Caco-2 (cell line): ENCODE measurements at regions not wholly inside any gene's neighbourhood (a gene's known extent, or its start where the extent isn't known, plus 50 kb on each side); places are given as distances from the start of the nearest gene placed in this dataset.

Source experiments
- BruUV-seq: library from RNA; stranded (reverse); fragments of 400-500 nt; replicated peaks from 2 replicates; lab custom pipeline; 2021; lab: Mats Ljungman, UMichigan
- CTCF ChIA-PET: fragments of 300-600 bp; sonication (Branson Sonifier 250); formaldehyde crosslinking; loops from one replicate; lab custom pipeline; 2022; ENCODE audit warnings: antibody characterized with exemption; lab: Charles Lee
- POLR2A ChIA-PET: fragments of 300-600 bp; sonication (Branson Sonifier 250); formaldehyde crosslinking; loops from one replicate; lab custom pipeline; 2022; ENCODE audit warnings: antibody characterized with exemption; lab: Charles Lee
- DNase-seq, 2 experiments: peaks; one replicate each; pipeline versions ENCODE4 v3.0.0 to v3.0.0-alpha.2; 2020 to 2022
- H3K27me3 ChIP-seq: replicated peaks from 2 replicates; pipeline ENCODE4 v1.6.0; 2011; ENCODE audit warnings: low read length; ENCODE audit not compliant: control insufficient read depth, insufficient read depth
- H3K36me3 ChIP-seq: 2 replicates; pipeline ENCODE4 v1.5.1; 2011; ENCODE audit warnings: low read length; ENCODE audit not compliant: control insufficient read depth, insufficient read depth
- H3K4me1 ChIP-seq: fragments of 250-450 bp; sonication (Bioruptor Pico); 2 replicates; pipeline ENCODE4 v1.5.1; 2020; ENCODE audit warnings: mild to moderate bottlenecking
- H3K4me3 ChIP-seq: 2 replicates; pipeline ENCODE4 v1.5.1; 2011; ENCODE audit warnings: low read depth, mild to moderate bottlenecking, control low read depth, low read length
- H3K9me3 ChIP-seq: fragments of 250-450 bp; sonication (Bioruptor Pico); 2 replicates; pipeline ENCODE4 v1.5.1; 2020; ENCODE audit warnings: mild to moderate bottlenecking, moderate library complexity
- H3K27ac Mint-ChIP-seq: one replicate; pipeline ENCODE4 v1.8.0; 2022; ENCODE audit warnings: mixed read lengths; ENCODE audit not compliant: unreplicated experiment
- H3K27me3 Mint-ChIP-seq: one replicate; pipeline ENCODE4 v1.8.0; 2022; ENCODE audit warnings: mixed read lengths; ENCODE audit not compliant: insufficient read depth, unreplicated experiment
- H3K36me3 Mint-ChIP-seq: one replicate; pipeline ENCODE4 v1.8.0; 2022; ENCODE audit warnings: mild to moderate bottlenecking, mixed read lengths; ENCODE audit not compliant: insufficient read depth, unreplicated experiment
- H3K4me1 Mint-ChIP-seq: one replicate; pipeline ENCODE4 v1.8.0; 2022; ENCODE audit warnings: low read depth, mixed read lengths; ENCODE audit not compliant: unreplicated experiment
- H3K4me3 Mint-ChIP-seq: one replicate; pipeline ENCODE4 v1.8.0; 2022; ENCODE audit warnings: mild to moderate bottlenecking, moderate library complexity, mixed read lengths; ENCODE audit not compliant: unreplicated experiment
- H3K9me3 Mint-ChIP-seq: one replicate; pipeline ENCODE4 v1.8.0; 2022; ENCODE audit warnings: mixed read lengths; ENCODE audit not compliant: unreplicated experiment
- CTCF ChIP-seq, 2 experiments: fragments of 200-600 bp in 1 of 2; IDR thresholded peaks; 1 replicate in 1 of 2; 2 replicates in 1 of 2; pipeline versions ENCODE4 v1.5.1 to v1.8.0; 2011 to 2022; ENCODE audit warnings: antibody characterized with exemption in 1 of 2, control low read depth in 1 of 2, inconsistent platforms in 1 of 2, low read depth in 1 of 2, low read length in 1 of 2, mild to moderate bottlenecking in 1 of 2, moderate library complexity in 1 of 2; ENCODE audit not compliant: insufficient read depth in 1 of 2, severe bottlenecking in 1 of 2, unreplicated experiment in 1 of 2
- intact Hi-C: fragments of 100-400 bp; cut with micrococcal nuclease; formaldehyde crosslinking; loops from one replicate; pipeline ENCODE4 v1.10.0; 2022; ENCODE audit not compliant: unreplicated experiment

- ChIA-PET POLR2A (no interaction called here), CTCF (no interaction called here)
- intact Hi-C loops, result no loop called here
- H3K27me3 Mint-ChIP-seq, result no peaks in the 10 kb centered on the region
- H3K36me3 ChIP-seq, result no peaks in the 10 kb centered on the region
- DNase-seq, result no peak
- H3K4me3 ChIP-seq, result no peak overlapping the region
- BruUV-seq, result no TSS peak
- no peak overlapping the region for H3K27ac Mint-ChIP-seq
- H3K9me3 ChIP-seq, result no peaks in the 10 kb centered on the region
- TF ChIP-seq CTCF (IDR thresholded peaks at IDR 0.05; ENCODE audit: insufficient read depth in 1 of 2, low read depth in 1 of 2, low read length in 1 of 2, severe bottlenecking in 1 of 2, unreplicated experiment in 1 of 2), result no peak
- no peaks in the 10 kb centered on the region for H3K9me3 Mint-ChIP-seq
- H3K4me1 Mint-ChIP-seq, result no peaks in the 10 kb centered on the region
- no peaks in the 10 kb centered on the region for H3K36me3 Mint-ChIP-seq
- H3K4me1 ChIP-seq, result no peaks in the 10 kb centered on the region
- H3K27me3 ChIP-seq, result no peaks in the 10 kb centered on the region
- H3K4me3 Mint-ChIP-seq, result no peak overlapping the region
Measured at GRCh38 chr2:67283641-67284040, 113.5 kb upstream of the ETAA1 start.

GRCh38 chr2:67286981-67287759 lies 110.0 kb upstream of the ETAA1 start:
- H3K27ac Mint-ChIP-seq, result no peak overlapping the region
- intact Hi-C loops, result no loop called here
- no peaks in the 10 kb centered on the region for H3K9me3 Mint-ChIP-seq
- no peaks in the 10 kb centered on the region for H3K27me3 ChIP-seq
- CTCF ChIA-PET, result no interaction called here
- no peaks in the 10 kb centered on the region for H3K27me3 Mint-ChIP-seq
- POLR2A ChIA-PET, result no interaction called here
- no peak for DNase-seq
- no peaks in the 10 kb centered on the region for H3K36me3 ChIP-seq
- H3K4me1 ChIP-seq, result no peaks in the 10 kb centered on the region
- no peak for TF ChIP-seq CTCF (IDR thresholded peaks at IDR 0.05; ENCODE audit: insufficient read depth in 1 of 2, low read depth in 1 of 2, low read length in 1 of 2, severe bottlenecking in 1 of 2, unreplicated experiment in 1 of 2)
- H3K4me3 Mint-ChIP-seq, result no peak overlapping the region
- no peak overlapping the region for H3K4me3 ChIP-seq
- BruUV-seq, result no TSS peak
- H3K9me3 ChIP-seq, result no peaks in the 10 kb centered on the region
- no peaks in the 10 kb centered on the region for H3K36me3 Mint-ChIP-seq
- no peaks in the 10 kb centered on the region for H3K4me1 Mint-ChIP-seq

GRCh38 chr2:67289271-67289670 lies 107.9 kb upstream of the ETAA1 start:
- BruUV-seq, result no TSS peak
- intact Hi-C loops, result no loop called here
- POLR2A ChIA-PET, result no interaction called here
- Mint-ChIP-seq H3K27ac (no peak overlapping the region), H3K36me3 (no peaks in the 10 kb centered on the region), H3K27me3 (no peaks in the 10 kb centered on the region), H3K4me1 (no peaks in the 10 kb centered on the region), H3K4me3 (no peak overlapping the region), H3K9me3 (no peaks in the 10 kb centered on the region)
- H3K9me3 ChIP-seq, result no peaks in the 10 kb centered on the region
- DNase-seq, result no peak
- TF ChIP-seq CTCF (IDR thresholded peaks at IDR 0.05; ENCODE audit: insufficient read depth in 1 of 2, low read depth in 1 of 2, low read length in 1 of 2, severe bottlenecking in 1 of 2, unreplicated experiment in 1 of 2), result no peak
- CTCF ChIA-PET, result no interaction called here
- no peaks in the 10 kb centered on the region for H3K36me3 ChIP-seq
- no peaks in the 10 kb centered on the region for H3K27me3 ChIP-seq
- H3K4me3 ChIP-seq, result no peak overlapping the region
- H3K4me1 ChIP-seq, result no peaks in the 10 kb centered on the region
